ENCODE measurements at regions not wholly inside any gene's neighbourhood (a gene's known extent, or its start where the extent isn't known, plus 50 kb on each side); places are given as distances from the start of the nearest gene placed in this dataset.

DNA sequence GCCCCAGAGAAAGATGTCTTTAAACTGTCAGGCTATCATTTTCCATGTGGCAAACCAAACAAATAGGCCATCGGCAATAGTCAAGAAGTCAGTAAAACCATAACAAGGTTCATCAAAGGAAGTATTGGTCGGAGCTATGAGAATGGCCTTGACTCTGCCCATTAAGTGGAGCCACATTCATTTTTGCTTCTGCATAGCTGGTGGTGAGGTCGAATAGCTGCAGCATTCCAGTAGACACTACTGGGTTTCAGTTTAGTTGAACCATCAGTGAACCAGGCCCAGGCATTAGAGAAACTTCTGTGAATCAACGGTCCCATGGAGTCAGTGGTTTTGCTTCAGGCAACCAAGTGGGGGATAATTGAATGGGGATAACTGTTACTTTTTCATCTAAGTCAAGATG, 92.0 kb upstream of the MED14 start:
- Mint-ChIP-seq H3K4me3 (no peak overlapping the region), H3K36me3 (no peaks in the 10 kb centered on the region), H3K9me3 (peaks cover 37% of the 10 kb centered on the region), H3K4me1 (no peaks in the 10 kb centered on the region), H3K27ac (no peak overlapping the region), H3K27me3 (ENCODE audit: low read depth) (no peaks in the 10 kb centered on the region)
- TF ChIP-seq, protein P1, sequence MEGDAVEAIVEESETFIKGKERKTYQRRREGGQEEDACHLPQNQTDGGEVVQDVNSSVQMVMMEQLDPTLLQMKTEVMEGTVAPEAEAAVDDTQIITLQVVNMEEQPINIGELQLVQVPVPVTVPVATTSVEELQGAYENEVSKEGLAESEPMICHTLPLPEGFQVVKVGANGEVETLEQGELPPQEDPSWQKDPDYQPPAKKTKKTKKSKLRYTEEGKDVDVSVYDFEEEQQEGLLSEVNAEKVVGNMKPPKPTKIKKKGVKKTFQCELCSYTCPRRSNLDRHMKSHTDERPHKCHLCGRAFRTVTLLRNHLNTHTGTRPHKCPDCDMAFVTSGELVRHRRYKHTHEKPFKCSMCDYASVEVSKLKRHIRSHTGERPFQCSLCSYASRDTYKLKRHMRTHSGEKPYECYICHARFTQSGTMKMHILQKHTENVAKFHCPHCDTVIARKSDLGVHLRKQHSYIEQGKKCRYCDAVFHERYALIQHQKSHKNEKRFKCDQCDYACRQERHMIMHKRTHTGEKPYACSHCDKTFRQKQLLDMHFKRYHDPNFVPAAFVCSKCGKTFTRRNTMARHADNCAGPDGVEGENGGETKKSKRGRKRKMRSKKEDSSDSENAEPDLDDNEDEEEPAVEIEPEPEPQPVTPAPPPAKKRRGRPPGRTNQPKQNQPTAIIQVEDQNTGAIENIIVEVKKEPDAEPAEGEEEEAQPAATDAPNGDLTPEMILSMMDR (IDR thresholded peaks at IDR 0.05; ENCODE audit: unreplicated experiment) = no peak
- no peak for DNase-seq (ENCODE audit: low spot score in 2 of 2, unreplicated experiment in 2 of 2)

DNA sequence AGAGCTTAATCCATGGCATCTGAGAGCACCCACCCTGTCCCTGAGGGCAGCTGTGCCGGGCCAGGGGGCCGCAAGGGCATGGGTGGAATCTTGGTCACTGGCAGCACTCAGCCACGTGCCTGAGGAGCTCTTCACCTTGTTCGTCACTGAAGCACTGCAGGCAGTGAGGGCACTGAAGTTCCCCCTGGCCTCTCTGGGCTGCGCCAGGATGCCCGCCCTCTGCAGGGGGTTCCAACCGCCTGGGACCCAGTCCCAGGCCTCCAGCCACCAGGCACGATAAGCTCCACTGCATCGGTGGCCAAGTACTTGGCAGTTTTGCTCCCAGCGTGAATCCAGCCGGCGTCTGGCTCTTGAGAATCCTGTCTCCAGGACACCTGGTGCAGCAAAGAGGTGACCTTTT, 96.4 kb upstream of the MED14 start:
- TF ChIP-seq, protein P1 (IDR thresholded peaks at IDR 0.05; ENCODE audit: unreplicated experiment) = no peak
- Mint-ChIP-seq H3K27ac (no peak overlapping the region), H3K36me3 (no peaks in the 10 kb centered on the region), H3K4me1 (no peaks in the 10 kb centered on the region), H3K4me3 (no peak overlapping the region), H3K9me3 (peaks cover 15% of the 10 kb centered on the region), H3K27me3 (ENCODE audit: low read depth) (no peaks in the 10 kb centered on the region)
- no peak for DNase-seq (ENCODE audit: low spot score in 2 of 2, unreplicated experiment in 2 of 2)

DNA sequence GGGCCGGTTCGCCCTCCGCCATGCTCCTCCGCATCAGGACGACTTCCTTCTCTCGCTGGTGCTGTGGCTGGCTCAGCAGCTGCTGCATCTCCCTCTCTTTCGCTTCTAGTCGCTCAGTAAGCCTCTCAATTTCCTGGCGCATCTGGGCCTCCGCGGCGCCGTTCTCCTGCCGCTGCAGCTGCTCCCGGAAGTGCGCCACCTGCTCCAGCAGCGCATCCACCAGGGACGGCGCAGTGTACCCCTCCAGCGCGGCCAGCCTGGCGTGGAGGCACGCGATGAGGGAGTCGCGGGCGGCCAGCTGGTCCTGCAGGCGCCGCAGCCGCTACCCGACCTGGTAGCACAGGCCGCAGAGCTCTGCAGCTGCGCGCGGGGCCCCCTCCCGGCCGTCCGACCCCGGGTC, 97.4 kb upstream of the MED14 start:
- DNase-seq (ENCODE audit: low spot score in 2 of 2, unreplicated experiment in 2 of 2) = no peak
- H3K36me3 Mint-ChIP-seq = no peaks in the 10 kb centered on the region
- TF ChIP-seq, protein P1 (IDR thresholded peaks at IDR 0.05; ENCODE audit: unreplicated experiment) = no peak
- H3K27ac Mint-ChIP-seq = no peak overlapping the region
- no peaks in the 10 kb centered on the region for H3K27me3 Mint-ChIP-seq (ENCODE audit: low read depth)
- H3K4me3 Mint-ChIP-seq = no peak overlapping the region
- H3K9me3 Mint-ChIP-seq = peaks cover 10% of the 10 kb centered on the region
- no peaks in the 10 kb centered on the region for H3K4me1 Mint-ChIP-seq

DNA sequence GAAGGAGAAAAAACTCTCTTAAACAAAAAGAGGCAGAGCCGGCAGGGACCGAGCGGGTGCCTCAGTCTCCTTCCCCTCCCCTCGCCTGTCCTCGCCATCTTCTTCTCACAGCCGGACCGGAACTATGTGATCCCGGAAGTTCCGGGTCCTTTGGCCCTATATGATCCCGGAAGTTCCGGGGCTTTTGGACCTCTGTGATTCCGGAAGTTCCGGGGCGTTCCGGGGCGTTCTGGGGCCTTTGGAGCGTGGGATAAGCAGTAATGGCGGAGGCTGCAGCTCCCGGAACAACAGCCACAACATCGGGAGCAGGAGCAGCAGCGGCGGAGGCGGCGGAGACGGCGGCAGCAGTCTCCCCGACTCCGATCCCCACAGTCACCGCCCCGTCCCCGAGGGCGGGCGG, 98.9 kb upstream of the MED14 start:
- H3K4me1 Mint-ChIP-seq = no peaks in the 10 kb centered on the region
- no peak overlapping the region for H3K27ac Mint-ChIP-seq
- H3K36me3 Mint-ChIP-seq = no peaks in the 10 kb centered on the region
- TF ChIP-seq, protein P1 (IDR thresholded peaks at IDR 0.05; ENCODE audit: unreplicated experiment) = no peak
- H3K9me3 Mint-ChIP-seq = peaks cover 23% of the 10 kb centered on the region
- no peaks in the 10 kb centered on the region for H3K27me3 Mint-ChIP-seq (ENCODE audit: low read depth)
- DNase-seq (ENCODE audit: low spot score in 2 of 2, unreplicated experiment in 2 of 2) = no peak
- H3K4me3 Mint-ChIP-seq = no peak overlapping the region

DNA sequence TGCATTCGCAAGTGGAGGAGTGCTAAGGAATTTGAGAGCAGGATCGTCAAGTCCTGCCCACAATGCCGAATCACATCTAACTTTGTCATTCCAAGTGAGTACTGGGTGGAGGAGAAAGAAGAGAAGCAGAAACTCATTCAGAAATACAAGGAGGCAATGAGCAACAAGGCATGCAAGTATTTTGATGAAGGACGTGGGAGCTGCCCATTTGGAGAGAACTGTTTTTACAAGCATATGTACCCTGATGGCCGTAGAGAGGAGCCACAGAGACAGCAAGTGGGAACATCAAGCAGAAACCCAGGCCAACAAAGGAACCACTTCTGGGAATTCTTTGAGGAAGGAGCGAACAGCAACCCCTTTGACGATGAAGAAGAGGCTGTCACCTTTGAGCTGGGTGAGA, 100.2 kb upstream of the MED14 start:
- Mint-ChIP-seq H3K36me3 (peaks cover 3% of the 10 kb centered on the region), H3K9me3 (peaks cover 29% of the 10 kb centered on the region), H3K4me3 (no peak overlapping the region), H3K27ac (no peak overlapping the region), H3K27me3 (ENCODE audit: low read depth) (no peaks in the 10 kb centered on the region), H3K4me1 (no peaks in the 10 kb centered on the region)
- no peak for DNase-seq (ENCODE audit: low spot score in 2 of 2, unreplicated experiment in 2 of 2)
- TF ChIP-seq, protein P1 (IDR thresholded peaks at IDR 0.05; ENCODE audit: unreplicated experiment) = no peak

DNA sequence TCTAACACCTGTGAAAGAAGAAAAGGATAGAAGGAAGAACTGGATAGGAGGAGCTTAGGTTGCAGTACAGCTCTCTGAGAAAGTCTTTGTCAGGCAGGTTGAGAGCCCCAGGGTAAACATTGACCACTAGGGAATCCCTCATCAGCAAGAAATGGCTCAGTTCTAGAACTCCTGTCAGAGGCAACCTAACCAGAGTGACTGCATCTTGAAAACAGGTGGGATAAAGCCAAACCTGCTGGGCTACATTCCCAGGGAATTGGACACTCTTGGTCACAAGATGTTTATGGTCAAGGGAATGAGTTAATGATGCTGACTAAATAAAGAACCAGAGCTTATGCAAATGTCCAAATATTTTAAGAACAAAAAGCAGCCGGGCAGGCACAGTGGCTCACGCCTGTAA, 108.3 kb upstream of the MED14 start:
- TF ChIP-seq, protein P1 (IDR thresholded peaks at IDR 0.05; ENCODE audit: unreplicated experiment) = no peak
- Mint-ChIP-seq H3K4me1 (peaks cover 21% of the 10 kb centered on the region), H3K27ac (no peak overlapping the region), H3K36me3 (peaks cover 9% of the 10 kb centered on the region), H3K27me3 (ENCODE audit: low read depth) (no peaks in the 10 kb centered on the region), H3K4me3 (no peak overlapping the region), H3K9me3 (peaks cover 44% of the 10 kb centered on the region)
- DNase-seq (ENCODE audit: low spot score in 2 of 2, unreplicated experiment in 2 of 2) = no peak

Data from mesothelial cell of epicardium (in vitro differentiated cells).